NCI-H774 (cell line): ENCODE measurements at regions not wholly inside any gene's neighbourhood (a gene's known extent, or its start where the extent isn't known, plus 50 kb on each side); places are given as distances from the start of the nearest gene placed in this dataset.

Experiments
- DNase-seq: peaks from one replicate; lab custom pipeline; 2025; lab: John Stamatoyannopoulos, UW

GRCh38 chr10:36373424-36374096 is 731.5 kb upstream of the FZD8 start:
- DNase-seq, result no peak

- no peak for DNase-seq
These were observed 725.3 kb upstream of the FZD8 start for GRCh38 chr10:36367362-36367761.

DNA sequence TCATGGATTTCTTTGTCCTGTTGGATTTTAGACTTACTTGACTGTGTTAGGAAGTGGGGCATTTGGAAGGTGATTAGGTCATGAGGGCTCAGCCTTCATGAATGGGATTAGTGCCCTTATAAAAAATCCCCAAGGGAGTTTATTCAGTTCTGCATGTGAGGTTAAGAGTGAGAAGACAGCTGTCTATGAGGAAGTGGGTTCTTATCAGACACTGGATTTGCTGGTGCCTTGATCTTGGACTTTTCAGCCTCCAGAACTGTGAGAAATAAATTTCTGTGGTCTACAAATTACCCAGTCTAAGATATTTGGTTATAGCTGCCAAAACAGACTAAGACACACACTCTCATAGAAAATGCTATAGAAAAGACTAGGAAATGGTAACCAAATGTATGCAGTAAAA is 724.7 kb upstream of the FZD8 start:
- no peak for DNase-seq

GRCh38 chr10:36366065-36366464 is 724.0 kb upstream of the FZD8 start:
- DNase-seq, result no peak

GRCh38 chr10:36362257-36362656 is 720.2 kb upstream of the FZD8 start:
- DNase-seq, result no peak

- no peak for DNase-seq
These were observed 716.6 kb upstream of the FZD8 start for GRCh38 chr10:36358736-36359135.

- DNase-seq, result no peak
These were observed 712.5 kb upstream of the FZD8 start for GRCh38 chr10:36354633-36355032.

GRCh38 chr10:36351159-36351558 is 709.1 kb upstream of the FZD8 start:
- DNase-seq, result no peak

GRCh38 chr10:36349445-36350078 is 707.5 kb upstream of the FZD8 start:
- no peak for DNase-seq

GRCh38 chr10:36345807-36346206 is 703.7 kb upstream of the FZD8 start:
- DNase-seq, result no peak

- no peak for DNase-seq
These were observed 703.1 kb upstream of the FZD8 start for GRCh38 chr10:36345175-36345533.

- no peak for DNase-seq
These were observed 702.4 kb upstream of the FZD8 start for GRCh38 chr10:36344240-36345174.

DNA sequence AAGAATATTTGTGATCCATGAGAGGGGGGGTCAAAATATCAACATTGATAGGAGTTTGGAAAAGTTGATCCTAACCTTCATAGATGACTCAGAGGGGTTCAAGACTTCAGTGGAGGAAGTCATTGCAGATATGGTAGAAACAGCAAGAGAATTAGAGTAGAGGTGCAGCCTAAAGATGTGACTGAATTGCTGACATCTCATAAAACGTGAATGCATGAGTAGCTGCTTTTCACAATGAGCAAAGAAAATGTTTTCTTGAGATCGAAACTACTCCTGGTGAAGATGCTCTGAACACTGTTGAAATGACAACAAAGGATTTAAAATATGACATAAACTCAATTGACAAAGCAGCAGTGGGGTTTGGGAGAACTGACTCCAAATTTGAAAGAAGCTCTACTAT is 700.7 kb upstream of the FZD8 start:
- DNase-seq, result no peak

- no peak for DNase-seq
These were observed 699.4 kb upstream of the FZD8 start for GRCh38 chr10:36341471-36341870.

DNA sequence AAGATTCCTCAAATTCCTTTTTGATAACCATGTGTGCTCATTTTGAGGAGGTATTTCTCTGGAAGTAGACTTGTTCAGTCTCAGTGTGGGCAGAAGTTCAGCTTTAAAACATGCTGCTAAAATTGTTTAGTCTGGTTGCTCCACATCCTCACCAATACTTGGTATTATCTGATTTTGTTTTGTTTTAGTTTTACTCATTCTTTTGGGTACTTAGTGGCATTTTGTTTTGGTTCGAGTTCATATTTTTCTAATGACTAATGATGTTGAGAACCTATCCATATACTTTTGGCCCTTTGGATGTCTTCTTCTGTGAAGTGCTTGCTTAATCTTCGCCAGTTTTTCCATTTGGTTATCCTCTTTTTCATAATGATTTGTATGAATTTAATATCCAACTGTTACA is 694.2 kb upstream of the FZD8 start:
- DNase-seq, result no peak

DNA sequence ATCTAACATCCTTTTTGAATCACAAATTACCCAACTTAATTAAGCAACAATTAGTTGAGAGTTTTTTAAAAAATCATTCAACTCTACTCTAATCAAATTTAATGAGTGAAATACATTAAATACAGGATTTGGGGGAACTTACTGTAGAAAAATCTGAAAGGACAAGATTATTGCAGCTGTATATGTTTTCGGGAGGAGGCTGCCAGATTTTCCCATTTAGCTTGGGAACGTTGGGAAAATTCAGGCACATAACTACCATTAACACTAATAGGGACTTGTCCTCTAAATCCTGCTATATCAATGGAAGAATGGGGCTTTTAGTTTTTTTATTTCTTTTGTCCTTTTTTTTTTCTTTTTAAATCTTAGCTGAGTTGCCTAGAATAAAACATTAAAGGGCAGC is 691.4 kb upstream of the FZD8 start:
- no peak for DNase-seq

GRCh38 chr10:36332926-36333325 is 690.8 kb upstream of the FZD8 start:
- no peak for DNase-seq

DNA sequence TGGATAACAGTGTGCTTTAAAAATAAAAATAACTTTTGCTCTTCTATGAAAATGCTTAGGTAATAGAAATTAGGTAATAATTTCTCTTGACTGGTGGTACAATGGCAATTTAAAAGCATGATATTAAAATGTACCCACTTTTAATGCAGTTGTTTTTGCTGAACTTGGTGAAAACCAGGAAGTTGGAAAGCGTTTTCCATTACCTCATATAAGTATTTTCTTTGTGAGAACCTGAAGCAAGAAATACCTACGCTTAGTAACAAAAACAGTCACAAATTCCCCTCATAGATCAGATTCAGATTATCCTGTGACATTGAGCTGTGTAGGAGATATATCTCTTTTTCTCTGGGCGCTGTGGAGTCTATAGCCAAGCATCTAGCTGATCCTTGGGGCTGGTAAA is 689.0 kb upstream of the FZD8 start:
- DNase-seq, result no peak

- DNase-seq, result no peak
These were observed 683.7 kb upstream of the FZD8 start for GRCh38 chr10:36325815-36326214.

GRCh38 chr10:36324831-36325230 is 682.7 kb upstream of the FZD8 start:
- DNase-seq, result no peak

DNA sequence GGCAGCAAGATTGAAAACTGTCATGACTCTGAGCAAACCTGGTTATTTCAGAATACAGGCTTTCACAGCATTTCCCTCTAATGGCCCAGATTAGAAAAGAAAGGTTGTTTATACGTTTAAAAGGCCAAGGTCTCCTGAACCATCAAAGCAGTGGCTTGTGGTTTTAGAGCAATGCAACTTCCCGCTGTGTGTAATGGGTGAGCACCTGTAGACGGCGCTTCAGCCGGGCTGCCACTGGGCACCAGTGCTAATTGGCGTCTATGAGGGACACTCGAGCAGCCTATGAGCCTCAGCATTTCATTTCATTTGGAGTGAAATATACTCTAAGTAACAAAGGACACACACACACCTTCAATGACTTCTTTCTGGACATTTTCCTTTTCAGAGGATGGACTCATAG is 671.0 kb upstream of the FZD8 start:
- DNase-seq, result no peak

DNA sequence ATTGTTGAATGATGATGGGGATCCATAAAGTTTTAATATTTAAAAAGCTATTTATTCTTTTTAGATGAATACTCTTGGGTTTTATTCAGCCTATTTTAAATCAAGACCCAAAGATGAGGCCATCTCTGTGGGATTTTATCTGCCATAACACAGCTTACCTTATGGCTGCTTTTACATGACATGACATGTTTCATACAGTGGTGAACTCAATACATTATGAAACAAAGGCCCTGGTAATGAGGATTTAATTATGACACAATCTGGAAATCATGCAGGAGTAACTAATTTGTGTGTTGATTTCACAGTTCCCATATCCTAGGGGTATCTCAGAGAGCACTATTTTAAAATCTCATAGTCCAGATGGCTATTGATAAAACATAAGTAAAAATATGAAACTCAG is 661.8 kb upstream of the FZD8 start:
- no peak for DNase-seq

DNA sequence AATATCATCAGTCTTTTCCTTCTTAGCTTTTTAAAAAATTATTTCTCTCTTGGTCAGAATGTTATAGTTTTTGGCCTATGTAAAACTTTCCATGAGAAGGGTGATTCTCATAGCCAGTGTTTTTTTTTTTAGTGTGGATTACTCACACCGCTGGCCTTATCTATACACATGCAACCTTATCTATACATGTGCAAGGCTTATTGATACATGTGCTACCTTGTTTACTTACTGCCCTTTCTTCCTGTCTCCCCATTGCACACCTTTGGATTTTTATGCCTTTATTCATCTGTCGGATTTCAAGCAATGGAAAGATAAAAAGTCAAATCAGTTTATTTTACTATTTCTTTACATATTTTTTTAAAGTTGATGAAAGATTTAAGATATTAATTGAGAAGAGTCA is 660.0 kb upstream of the FZD8 start:
- no peak for DNase-seq
